ENCODE measurements at regions not wholly inside any gene's neighbourhood (a gene's known extent, or its start where the extent isn't known, plus 50 kb on each side); places are given as distances from the start of the nearest gene placed in this dataset.

DNA sequence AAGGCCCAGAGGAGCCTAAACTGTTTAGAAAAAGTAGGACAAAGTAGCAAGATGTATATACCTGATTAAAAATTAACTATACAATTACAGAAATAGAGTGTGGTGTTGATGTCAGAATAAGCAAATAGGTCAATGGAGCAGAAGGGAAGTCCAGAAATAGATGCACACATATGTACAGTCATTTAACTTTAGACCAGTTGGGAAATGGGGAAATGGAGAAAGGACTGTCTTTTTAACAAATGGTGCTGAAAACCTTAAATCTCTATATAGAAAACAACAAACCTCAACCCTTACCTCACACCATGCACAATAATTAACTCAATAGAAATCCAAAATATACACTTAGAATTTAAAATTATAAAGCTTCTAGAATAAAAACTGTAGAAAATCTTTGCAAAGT, 72.2 kb downstream of the CH25H start:
- Mint-ChIP-seq H3K4me3 (no peak overlapping the region), H3K36me3 (ENCODE audit: insufficient read depth in 1 of 3, low read depth in 3 of 3) (no peaks in the 10 kb centered on the region), H3K4me1 (no peaks in the 10 kb centered on the region), H3K27ac (no peak overlapping the region), H3K9me3 (no peaks in the 10 kb centered on the region), H3K27me3 (ENCODE audit: low read depth) (no peaks in the 10 kb centered on the region)
- H2BK5ac ChIP-seq (ENCODE audit: insufficient read length, low read length): no peak overlapping the region
- H3K79me2 ChIP-seq (ENCODE audit: insufficient read depth, low read length): no peaks in the 10 kb centered on the region
- TF ChIP-seq, protein P1, sequence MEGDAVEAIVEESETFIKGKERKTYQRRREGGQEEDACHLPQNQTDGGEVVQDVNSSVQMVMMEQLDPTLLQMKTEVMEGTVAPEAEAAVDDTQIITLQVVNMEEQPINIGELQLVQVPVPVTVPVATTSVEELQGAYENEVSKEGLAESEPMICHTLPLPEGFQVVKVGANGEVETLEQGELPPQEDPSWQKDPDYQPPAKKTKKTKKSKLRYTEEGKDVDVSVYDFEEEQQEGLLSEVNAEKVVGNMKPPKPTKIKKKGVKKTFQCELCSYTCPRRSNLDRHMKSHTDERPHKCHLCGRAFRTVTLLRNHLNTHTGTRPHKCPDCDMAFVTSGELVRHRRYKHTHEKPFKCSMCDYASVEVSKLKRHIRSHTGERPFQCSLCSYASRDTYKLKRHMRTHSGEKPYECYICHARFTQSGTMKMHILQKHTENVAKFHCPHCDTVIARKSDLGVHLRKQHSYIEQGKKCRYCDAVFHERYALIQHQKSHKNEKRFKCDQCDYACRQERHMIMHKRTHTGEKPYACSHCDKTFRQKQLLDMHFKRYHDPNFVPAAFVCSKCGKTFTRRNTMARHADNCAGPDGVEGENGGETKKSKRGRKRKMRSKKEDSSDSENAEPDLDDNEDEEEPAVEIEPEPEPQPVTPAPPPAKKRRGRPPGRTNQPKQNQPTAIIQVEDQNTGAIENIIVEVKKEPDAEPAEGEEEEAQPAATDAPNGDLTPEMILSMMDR (conservative IDR thresholded peaks at IDR 0.05): no peak
- no peak overlapping the region for H3K56ac ChIP-seq (ENCODE audit: insufficient read length, low read depth, low read length)
- no peak overlapping the region for H3K18ac ChIP-seq (ENCODE audit: insufficient read length, low read depth, low read length)
- no peaks in the 10 kb centered on the region for H3K4me1 ChIP-seq (ENCODE audit: insufficient read depth, low read length)
- no peak overlapping the region for H2BK120ac ChIP-seq (ENCODE audit: low read depth, low read length, poor library complexity, severe bottlenecking)
- H2BK12ac ChIP-seq (ENCODE audit: insufficient read length, low read depth, low read length): no peak overlapping the region
- no peak overlapping the region for H2BK15ac ChIP-seq (ENCODE audit: low read depth, low read length)
- no peaks in the 10 kb centered on the region for H3K9me3 ChIP-seq (ENCODE audit: control insufficient read depth, low read depth, low read length)
- no peak overlapping the region for H2BK20ac ChIP-seq (ENCODE audit: low read depth, low read length, poor library complexity, severe bottlenecking)
- no peak overlapping the region for H2AFZ ChIP-seq (ENCODE audit: low read length)
- H3K9ac ChIP-seq (ENCODE audit: extremely low read depth, insufficient read length, low read length): no peak overlapping the region
- no peaks in the 10 kb centered on the region for H3K23me2 ChIP-seq (ENCODE audit: insufficient read length, low read depth, low read length, poor library complexity, severe bottlenecking)
- no peak overlapping the region for H4K5ac ChIP-seq (ENCODE audit: insufficient read length, low read depth, low read length)
- no peak overlapping the region for H3K14ac ChIP-seq (ENCODE audit: insufficient read depth, low read length)
- H3K4ac ChIP-seq (ENCODE audit: low read depth, low read length): no peak overlapping the region
- H3K79me1 ChIP-seq (ENCODE audit: insufficient read depth, low read depth, low read length, poor library complexity, severe bottlenecking): no peaks in the 10 kb centered on the region
- H4K91ac ChIP-seq (ENCODE audit: insufficient read length, low read depth, low read length): no peak overlapping the region
- no peak overlapping the region for H3K4me2 ChIP-seq (ENCODE audit: insufficient read depth, insufficient read length, low read length)
- H4K20me1 ChIP-seq (ENCODE audit: control insufficient read depth, insufficient read depth, insufficient read length): no peaks in the 10 kb centered on the region
- H3K27ac ChIP-seq (ENCODE audit: insufficient read length, low read depth, low read length): no peak overlapping the region
- DNase-seq: no peak
- no peak overlapping the region for H2AK5ac ChIP-seq (ENCODE audit: insufficient read length, low read length)
- H3K23ac ChIP-seq (ENCODE audit: insufficient read length, low read depth, low read length): no peak overlapping the region
- H3K27me3 ChIP-seq (ENCODE audit: insufficient read depth, low read length): no peaks in the 10 kb centered on the region
- H3T11ph ChIP-seq (ENCODE audit: low read length): no peak overlapping the region
- H4K8ac ChIP-seq (replicated peaks; ENCODE audit: insufficient read length, low read depth, low read length): no peak overlapping the region
